NT2/D1 (cell line): ENCODE measurements at regions not wholly inside any gene's neighbourhood (a gene's known extent, or its start where the extent isn't known, plus 50 kb on each side); places are given as distances from the start of the nearest gene placed in this dataset.

ENCODE experiments used
- YY1 ChIP-seq: IDR thresholded peaks from 2 replicates; pipeline ENCODE4 v1.6.1; 2011; ENCODE audit not compliant: insufficient read length, insufficient read depth
- ZNF274 ChIP-seq: IDR thresholded peaks from 2 replicates; pipeline ENCODE4 v1.6.1; 2011; ENCODE audit warnings: mild to moderate bottlenecking, low read depth, low read length

- no peak for TF ChIP-seq YY1
- TF ChIP-seq ZNF274 = no peak
Observed at GRCh38 chr1:233463333-233463732, 135.8 kb downstream of the MAP3K21 start.
